HG03521 (cell line): ENCODE measurements at regions not wholly inside any gene's neighbourhood (a gene's known extent, or its start where the extent isn't known, plus 50 kb on each side); places are given as distances from the start of the nearest gene placed in this dataset.

Experiments
- ATAC-seq: cut with Tn5 transposase; IDR thresholded peaks from one replicate; pipeline ENCODE4 v1.9.1; 2021; ENCODE audit warnings: mild to moderate bottlenecking, moderate library complexity; ENCODE audit not compliant: unreplicated experiment

DNA sequence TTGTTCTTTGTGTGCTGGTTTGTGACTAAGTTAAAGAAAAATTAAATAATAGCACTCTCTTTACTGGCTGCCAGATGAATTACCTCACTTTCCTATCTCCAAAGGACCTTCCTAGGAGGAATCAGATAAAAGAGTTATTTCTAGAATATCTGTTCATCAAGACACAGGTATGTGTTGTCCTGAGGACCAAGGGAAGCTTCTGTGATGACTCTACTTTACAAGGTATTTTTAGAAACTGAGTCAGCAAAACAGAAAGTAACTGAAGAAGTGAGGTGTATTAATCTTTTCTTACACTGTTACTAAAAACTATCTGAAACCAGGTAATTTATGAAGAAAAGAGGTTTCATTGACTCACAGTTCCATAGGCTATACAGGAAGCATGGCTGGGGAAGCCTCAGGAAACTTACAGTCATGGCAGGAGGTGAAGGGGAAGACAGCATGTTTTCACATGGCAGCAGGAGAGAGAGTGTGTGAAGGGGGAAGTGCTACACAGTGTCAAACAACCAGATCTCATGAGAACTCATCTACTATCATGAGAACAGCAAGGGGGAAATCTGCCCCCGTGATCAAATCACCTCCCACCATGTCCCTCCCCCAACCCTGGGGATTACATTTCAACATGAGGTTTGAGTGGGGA lies 189.2 kb upstream of the DMAC1 start:
- ATAC-seq, result no peak

DNA sequence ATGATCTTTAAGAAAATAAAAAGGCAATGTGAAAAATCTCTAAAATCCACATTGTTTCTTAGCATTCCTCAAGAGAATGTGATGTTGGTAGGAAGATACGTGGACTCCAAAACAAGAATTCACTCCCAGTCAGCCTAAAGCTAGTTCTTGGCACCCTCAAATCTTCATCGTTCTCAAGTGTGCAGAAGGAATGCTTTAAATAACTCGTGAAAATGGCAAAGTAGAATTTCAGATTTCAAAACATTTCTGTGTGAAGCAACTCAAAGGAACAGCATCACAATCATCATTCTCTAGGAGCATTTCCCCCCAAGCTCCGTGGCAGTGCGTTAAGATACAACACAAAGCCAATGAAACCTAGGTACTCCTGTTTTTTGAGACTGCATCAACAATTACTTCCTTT lies 185.1 kb upstream of the DMAC1 start:
- ATAC-seq, result no peak

DNA sequence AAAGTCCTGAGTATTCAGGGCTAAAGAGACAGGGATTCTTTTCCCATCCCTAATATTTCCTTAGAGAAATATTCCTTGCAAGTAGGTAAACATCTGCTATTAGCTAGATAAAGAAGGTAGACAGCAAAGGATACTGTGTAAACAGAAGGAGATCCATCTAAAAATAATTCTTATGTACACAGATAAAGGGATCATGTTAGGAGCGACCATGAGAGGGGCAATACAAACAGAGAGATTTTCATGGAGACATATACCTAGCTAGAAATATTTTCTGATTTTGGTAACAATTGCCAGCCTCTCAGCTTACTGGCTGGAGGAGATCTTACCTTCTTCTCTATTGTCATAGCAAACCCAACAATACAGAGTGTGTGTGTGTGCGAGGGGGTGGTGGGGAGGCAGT lies 184.6 kb upstream of the DMAC1 start:
- ATAC-seq, result no peak

DNA sequence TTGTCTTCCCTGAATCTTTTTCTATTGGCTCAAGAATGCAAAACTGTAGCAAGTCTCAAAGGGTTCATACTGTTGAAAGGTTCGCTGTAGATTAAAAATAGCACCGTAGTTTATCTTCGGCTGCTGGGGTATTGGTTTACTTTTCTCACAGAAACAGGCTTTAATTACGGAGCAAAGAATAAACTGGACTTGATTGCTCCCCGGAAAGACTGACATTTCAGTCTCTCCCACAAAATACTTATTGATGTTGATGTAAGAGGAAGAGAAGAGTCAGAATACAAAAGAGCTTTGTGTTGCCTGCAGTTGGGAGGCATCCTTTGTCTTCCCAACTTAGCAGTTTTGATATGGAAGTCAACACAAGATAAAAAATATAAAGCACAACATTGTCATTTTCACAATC lies 183.9 kb upstream of the DMAC1 start:
- no peak for ATAC-seq

DNA sequence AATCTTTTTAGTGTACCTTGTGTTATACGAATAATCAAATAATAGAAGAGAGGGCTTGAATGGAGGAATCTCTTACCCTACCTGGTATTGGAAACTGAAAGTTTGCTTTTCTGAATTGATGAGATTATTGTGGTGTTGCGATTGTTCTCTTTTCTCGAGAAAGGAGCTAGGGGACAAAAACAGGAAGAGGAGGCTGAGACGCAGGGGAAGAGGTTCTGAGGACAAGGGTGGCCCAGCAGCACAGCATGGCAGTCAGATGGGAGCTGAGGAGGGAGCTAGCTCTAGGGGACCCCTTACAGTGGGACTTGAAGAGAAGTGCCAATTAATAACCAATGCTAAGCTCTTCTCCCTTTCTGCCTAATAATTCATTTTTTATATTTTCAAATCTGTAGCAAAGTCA lies 183.3 kb upstream of the DMAC1 start:
- ATAC-seq, result no peak

DNA sequence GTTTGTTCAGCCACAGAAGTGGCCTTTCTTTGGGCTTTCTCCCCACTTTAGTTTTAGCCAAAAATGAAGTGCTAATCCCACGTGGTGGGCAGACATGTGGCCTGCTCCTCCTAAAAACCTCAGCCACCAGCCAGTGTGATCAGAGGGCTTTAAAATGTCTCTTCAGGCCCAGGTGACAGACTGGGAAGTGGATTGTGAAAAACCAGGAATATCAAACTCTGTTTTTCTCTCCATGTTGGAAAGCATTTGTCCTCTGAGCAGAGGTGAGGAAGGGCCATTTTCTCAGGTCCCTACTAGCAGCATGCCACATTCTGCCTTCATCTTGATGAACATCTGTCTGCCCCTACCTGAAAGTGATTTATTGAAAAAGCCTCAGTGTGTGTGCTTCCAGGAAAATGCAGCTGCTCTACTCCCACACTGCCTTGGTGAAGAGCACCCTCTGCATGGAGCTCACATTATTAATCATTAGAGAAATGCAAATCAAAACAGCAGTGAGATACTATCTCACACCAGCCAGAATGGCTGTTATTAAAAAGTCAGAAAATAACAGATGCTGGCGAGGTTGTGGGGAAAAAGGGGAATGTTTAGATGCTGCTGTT lies 181.2 kb upstream of the DMAC1 start:
- ATAC-seq, result no peak

DNA sequence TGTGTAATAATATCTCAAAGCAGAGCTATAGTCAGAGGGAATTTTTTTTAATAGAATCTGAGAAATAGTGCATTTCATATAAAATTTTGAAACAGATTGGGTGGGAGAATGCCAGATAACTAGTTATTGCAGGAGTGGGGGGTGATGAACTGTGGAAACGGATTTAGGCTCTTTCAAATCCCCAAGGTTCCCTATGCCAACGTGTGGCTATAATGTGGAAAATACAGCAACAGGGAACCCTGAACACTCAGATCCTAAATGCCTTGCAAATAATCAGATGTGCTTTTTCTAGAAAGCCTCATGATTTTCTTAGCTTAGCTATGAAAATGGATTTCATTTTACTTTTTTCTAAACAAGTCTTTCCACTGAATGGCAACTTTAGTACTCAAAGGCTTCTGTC lies 180.5 kb upstream of the DMAC1 start:
- ATAC-seq, result no peak

DNA sequence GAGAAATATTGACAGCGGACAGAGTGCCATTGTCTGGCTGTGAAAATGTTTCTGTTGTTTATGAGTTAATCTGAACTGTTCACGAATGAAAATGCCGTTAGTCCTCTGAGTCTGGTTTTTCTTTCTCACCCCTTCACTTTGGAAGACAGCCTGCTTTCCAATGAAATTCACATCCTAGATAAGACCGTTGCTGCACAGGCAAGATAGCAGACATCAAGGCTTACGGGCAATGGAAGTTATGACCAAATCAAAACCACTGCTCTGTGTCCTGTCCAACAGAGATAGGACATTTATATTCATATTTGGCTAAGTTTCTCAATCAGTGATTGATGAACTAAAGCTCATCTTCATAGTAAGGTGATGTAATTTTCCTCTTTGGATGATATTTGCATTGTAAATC lies 180.0 kb upstream of the DMAC1 start:
- ATAC-seq, result no peak

DNA sequence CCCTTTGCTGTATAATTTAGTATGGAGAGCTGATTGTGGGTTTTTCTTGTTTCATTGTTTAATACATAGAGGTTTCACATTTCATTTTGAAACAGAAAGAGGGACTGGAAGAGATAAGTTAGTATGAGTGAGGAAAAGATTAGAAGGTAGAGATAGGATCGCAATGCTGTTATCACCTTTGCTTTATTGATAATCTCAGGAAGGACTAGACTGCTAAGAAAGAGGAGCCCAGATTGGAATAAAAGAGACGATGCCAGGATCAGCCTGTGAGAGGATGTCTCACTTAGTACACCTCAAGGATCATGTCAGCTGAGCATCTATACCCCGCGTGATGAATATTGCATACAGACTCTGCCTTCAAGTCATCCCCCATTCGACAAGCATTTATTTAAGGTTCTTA lies 178.0 kb upstream of the DMAC1 start:
- no peak for ATAC-seq

DNA sequence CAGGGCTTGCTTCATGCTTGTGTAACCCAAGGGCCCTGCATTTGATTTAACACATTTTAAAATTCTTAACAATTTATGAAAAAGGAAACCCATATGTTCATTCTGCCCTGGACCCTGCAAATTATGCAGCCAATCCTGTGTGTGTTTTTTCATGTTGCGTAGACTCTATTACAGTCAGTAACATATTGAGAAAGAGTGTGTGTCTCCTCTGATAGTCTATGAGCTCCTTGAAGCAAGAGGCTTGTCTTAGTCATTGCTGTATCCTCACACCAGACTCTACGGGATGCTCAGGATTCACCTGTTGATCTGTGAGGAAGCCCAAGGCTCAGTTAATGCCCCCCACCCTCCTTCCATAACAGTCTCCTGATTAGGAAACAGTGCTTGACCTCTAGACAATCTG lies 177.3 kb upstream of the DMAC1 start:
- ATAC-seq, result no peak

DNA sequence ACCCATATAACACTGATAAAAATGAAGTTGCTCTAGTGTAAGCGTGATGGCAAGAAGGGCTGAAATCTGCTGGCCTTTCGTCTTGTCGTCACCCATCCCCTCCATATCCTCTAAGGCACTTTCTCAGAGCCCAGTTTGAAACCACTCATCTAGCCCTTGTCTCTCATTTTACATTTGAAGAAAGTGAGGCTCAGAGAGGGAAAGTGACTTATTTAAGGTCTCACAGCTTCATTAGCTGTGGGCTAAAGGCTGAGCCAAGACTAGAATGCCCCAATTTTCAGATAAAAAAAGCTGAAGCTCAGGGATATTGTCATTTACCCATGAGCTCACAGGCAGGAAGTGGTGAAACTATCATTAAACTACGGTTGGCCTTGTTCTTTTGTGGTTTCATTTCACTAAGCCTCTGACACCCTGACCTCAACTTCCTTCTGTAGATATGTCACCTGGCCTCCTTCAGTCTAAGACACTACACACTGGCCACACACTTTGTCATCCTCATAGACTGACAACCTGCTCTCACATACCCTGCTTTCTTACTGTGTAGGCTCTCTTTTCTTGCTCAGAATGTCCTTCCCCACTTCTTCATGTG lies 176.7 kb upstream of the DMAC1 start:
- peak; percentile 98 for ATAC-seq

DNA sequence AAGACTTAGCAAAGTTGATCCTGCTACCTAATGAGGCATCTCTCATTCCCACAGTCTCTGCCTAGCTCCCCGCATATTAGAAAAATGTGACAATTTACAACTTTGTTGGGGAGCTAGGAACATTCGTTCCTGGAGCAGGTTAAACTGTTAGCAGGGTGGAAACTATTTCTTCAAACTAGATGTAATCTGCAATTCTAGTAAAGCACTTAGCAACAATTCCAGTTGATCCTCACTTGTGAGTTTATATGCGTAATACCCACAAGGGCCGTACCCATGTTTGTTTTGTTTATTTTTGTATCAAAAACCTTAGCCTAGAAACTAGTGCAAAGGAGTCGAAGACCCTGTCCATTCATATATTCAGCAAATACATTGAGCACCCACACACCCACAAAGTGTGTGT lies 175.8 kb upstream of the DMAC1 start:
- ATAC-seq, result no peak

DNA sequence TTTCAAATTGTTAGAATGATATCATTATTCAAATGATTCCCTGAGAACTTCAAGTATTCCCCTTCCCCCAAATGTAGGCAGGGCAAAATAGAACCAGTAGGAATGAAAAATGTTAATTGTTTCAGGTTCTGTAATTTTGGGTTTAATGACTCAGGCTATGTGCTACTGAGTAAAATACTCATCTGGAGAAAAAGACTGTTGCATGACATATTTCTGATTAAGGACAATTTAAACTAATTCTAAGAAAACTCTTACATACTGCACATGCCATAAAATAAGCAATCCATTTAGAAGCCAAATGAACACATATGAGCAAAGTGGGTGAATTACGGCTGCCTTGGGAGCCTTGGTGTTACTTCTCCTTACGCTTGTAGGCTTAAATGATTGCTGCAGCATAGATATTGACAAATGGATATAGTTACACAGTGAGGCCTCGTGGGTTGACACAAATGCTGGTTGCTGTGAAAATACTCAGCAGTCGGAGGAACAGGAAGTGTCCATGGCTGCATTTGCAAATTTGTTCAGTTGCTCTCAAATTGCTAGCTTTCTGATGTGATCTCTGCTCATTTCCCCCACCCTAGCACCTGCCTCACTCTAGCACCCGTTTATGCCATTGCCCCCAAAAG lies 174.9 kb upstream of the DMAC1 start:
- no peak for ATAC-seq

DNA sequence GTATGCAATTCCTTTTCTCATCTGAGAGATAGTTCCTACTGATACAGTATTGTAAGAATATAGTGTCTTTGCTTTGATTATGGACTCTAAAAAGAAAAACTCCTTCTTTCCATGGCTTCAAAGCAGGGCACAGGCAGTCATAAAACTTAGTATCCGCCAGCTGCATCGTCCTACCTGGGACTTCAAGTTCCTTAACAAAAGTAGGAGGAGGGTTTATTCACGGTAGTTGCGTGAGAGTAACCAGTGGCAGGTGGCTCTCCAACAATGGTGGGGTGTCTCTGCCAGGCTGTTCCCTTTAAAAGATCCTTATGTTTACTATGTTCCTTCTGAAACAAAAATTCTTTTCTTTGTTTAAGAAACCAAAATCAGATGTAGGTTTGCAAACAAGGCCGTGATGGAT lies 173.5 kb upstream of the DMAC1 start:
- ATAC-seq, result no peak

DNA sequence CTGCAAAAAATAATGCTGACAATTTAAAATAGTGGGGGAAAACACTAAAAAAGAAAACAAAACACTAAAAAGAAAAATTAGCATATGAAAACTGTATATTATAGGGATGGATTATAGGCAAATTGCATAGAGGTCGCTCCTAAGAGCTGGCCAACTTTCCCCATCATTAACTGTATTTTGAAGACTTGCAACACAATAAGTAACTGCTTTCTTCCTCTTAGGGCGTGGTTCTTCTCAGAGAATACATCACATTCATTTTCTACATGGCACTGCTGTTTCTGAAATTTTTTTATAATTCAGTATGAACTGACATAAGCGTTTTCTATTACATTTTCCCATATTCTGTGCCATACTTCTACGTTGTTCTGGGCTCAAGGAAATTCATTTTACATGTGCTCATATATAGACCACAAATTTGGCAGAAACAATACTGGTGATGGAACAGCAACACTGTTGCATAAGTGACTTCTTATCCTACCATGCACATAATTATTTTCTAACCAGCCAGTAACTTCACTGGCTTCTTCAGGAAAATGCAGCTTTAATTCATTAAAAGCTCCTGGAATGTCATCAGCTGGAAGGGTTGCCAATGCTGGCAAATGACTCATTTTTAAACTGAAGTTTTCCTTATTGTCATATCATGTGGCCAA lies 171.2 kb upstream of the DMAC1 start:
- ATAC-seq, result no peak

DNA sequence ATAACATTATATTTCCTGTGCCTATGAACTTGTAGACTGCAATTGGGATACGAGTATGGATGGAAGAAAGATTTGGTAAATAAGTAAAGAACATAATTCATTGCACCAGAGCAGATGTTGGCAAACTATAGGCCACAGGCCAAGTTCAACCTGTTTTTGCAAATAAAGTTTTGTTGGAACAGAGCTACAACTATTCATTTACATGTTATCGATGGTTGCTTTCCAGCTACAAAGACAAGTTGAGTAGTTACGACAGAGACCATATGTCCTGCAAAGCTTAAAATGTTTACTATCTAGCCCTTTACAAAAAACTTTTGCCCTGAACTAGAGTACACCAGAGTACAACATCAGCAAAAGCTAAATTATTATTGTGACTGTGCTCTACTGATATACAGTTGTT lies 169.1 kb upstream of the DMAC1 start:
- no peak for ATAC-seq

DNA sequence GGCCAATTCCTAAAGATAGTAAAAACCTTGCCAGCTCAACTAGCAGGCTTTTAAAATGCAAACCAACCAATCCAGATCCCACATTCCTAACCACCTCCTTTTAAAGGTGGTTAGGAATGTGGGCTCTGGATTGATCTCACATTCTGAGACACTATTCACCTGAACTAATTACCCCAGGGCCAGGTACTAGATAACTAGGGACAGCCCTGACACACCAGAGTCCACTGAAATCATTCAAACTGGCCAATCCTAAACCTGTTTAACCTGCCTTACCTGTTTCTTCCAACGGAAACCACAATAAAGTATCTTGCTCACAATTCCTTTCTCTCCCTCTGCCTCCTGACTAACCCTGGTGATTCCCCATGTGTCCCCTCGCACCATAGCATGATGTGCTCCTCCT lies 168.3 kb upstream of the DMAC1 start:
- no peak for ATAC-seq

DNA sequence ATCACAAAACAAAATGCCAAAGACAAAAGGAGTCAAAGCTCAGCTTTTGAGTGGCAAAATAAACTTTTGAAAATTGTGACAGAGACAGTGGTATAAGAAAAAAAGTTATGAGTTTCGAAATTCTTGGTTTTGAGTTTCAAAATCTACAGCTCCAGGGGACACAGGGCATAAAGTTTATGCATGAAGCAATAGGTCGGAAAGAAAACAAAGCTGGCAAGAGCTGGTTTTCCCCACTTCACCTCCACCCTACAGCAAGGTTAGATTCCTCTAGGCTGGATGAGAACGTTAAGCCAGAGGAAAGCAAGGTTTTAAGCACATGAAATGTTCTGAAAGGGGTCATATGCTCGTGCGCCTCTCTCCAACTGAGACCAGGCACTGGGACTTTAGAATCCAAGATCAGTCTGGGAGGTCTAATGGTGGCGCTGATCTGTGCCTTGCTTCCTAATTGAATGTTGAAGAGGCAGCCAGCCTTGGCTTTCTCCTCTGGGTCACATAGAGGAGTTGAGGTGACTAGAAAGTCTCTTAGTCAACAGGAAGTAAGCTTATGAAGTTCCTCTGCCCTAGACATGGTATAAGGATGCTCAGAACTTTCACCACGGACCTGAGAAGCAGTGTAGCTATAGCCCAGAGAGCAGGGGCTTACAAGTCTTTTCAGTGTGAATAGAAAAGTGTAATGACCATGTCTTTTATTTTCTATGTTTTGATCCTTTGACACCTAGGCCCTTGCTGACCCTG lies 167.7 kb upstream of the DMAC1 start:
- ATAC-seq, result no peak

DNA sequence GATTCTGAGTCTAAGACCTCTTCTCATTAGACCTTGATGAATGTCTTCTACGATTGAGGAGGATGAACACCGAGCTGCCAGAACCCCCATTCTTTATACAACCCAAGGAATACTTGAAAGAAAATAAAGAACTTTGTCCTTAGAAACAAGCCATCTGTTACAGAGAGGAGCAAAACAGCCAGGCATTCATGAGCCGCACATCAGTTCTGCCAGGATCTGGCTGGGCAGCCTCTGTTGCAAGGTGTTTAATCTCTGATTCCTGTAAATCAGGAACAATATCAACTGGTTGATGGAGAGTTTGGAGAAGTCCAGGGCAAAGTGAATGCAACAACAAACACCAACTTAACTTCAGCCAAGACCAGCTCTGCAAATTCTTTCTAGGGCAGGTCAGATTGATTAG lies 165.5 kb upstream of the DMAC1 start:
- no peak for ATAC-seq

DNA sequence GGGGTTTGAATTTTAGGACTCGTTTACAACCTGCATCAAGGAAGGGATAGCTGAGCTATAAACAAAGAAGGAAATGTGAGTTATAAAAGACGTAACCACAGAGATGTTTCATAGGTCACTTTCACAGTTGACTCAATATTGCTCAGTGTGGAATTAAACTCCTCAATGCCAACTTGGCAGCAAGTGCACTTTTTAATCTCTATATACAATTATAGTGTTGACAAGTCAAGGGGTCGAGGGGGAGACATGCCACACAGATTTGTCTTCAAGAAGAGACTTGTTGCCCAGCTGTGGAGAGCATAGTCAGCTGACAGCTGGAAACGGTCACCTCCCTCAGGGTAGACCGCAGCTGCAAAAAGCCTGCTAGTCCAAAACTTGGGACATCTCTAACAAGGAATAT lies 163.4 kb upstream of the DMAC1 start:
- no peak for ATAC-seq

DNA sequence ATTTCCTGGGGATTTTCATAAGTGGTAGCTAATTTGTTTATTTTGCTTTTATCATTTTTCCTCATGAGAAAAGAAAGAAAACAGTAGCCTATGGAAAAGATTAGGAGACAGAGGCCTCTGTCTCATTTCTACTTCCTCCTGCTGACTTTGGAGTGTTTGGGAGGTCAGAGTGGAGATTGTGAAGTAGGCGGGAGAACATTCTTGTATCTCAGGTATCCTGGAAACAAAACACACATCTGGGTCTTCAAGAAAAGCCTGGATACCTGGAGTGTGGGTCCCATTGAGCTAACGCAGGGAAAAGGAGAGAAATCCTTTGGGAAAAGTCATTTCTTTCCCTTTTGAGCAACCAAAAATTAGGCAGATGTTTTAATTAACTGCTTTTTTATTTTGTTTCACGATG lies 161.5 kb upstream of the DMAC1 start:
- ATAC-seq, result no peak
